RPMI7951 (cell line): ENCODE measurements at regions not wholly inside any gene's neighbourhood (a gene's known extent, or its start where the extent isn't known, plus 50 kb on each side); places are given as distances from the start of the nearest gene placed in this dataset.
"Not testable (repeated sequence)": the region's sequence is repeated elsewhere in the genome, so short reads cannot be mapped to it uniquely, and the experiment has no call there.

Experiments
- DNase-seq: peaks from one replicate; pipeline ENCODE4 v3.0.0-alpha.2; 2012; ENCODE audit warnings: low read depth

- no peak for DNase-seq
These were observed 322.2 kb downstream of the IRS1 start for GRCh38 chr2:226477221-226478108.

DNA sequence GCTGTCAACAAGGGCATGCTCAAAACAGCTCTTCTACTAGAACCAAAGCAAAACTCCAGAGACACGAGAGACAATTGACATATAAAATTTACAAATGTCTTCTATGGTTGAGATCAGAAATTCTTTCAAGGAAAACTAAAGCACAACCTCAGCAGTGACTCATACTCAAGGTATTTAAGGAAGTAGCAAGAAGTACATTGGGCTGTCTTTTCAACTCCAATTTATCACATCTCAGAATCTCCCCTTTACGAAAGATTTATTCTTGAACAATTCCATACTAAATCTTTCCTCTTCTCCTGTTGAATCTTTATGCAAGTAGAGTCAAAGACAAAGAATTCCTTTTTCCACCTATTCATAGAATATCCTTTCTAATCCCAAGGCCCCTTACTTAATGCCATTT, 324.0 kb downstream of the IRS1 start:
- peak; percentile 82 for DNase-seq

- no peak for DNase-seq
These were observed 325.5 kb downstream of the IRS1 start for GRCh38 chr2:226474131-226474530.

DNA sequence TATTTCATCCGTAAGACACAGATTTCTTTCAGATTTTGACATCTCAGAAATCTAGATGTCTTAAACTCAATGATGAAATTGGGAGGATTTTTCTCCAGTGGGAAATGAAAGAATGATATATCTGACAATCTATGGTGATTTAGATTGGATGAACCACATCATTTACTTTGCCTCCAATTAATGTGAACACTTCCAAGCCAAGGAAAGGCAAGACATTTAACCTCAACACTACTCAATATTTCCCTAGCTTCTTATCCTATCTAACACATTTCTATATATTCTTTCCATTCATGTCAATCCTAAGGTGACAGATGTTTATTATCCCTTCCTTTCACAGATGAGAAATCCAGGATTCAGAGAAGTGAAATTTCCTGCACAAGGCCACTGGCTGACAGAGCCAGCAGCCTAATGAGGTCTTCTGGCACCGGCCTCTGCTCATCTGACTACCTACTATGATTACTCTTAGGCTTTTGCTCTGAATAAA, 327.6 kb downstream of the IRS1 start:
- no peak for DNase-seq

DNA sequence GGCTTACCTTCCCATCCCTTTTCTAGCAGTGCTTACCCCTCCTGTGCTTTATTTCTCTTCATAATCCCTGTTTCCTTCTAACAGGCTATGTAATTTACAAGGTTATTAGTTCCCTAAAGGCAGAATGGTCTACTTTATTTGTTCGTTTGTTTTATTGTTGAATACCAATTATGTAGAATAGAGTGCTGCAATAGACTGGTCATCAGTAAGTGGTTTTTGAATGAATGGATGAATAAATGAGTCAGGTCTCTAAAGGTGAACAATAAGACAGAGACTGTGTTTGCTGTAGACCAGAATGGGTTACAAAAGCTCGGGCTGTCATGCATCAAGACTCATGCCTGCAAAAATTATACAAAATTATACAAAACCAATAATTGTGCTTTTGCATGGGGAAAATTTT, 332.0 kb downstream of the IRS1 start:
- DNase-seq = no peak

GRCh38 chr2:226467221-226467620, 332.4 kb downstream of the IRS1 start:
- DNase-seq = no peak

GRCh38 chr2:226466589-226466988, 333.0 kb downstream of the IRS1 start:
- no peak for DNase-seq

DNA sequence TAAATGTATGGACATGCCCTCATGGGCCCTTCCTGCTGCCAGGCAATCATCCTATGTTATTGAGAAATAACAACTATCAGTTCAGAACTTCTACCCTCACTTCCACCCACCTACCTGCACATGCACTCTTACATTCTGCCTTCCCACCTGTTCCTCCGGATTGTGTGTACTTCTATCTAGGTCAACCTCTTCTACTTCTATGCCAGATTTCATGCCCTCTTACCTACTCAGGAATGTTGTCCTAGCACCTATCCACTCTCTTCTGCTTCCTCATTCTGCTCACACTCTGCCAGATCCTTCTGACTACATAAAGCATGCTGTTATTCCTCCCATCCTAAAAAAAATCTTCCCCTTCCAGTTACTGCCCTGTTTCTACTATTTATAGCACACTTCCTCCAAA, 333.5 kb downstream of the IRS1 start:
- DNase-seq = no peak

DNA sequence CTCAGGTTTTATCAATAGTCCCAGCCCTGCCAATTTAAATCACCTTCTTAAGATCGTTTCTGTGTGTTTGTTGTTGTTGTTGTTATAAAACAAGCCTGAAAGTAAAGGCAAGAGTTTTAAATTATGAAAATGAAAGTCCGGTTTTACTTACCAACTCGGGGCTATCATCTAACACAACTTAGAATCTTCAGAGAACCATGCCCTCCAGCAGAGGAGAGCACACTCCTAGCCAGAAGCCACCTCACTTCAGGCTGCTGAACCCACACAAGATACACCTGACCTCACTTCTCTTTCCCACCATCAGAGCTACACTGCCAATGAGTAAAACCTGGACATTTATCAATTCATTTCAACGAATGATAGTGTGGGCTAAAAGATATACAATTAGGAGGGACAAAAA, 335.2 kb downstream of the IRS1 start:
- no peak for DNase-seq

- DNase-seq = no peak
These were observed 336.5 kb downstream of the IRS1 start for GRCh38 chr2:226463154-226463553.

DNA sequence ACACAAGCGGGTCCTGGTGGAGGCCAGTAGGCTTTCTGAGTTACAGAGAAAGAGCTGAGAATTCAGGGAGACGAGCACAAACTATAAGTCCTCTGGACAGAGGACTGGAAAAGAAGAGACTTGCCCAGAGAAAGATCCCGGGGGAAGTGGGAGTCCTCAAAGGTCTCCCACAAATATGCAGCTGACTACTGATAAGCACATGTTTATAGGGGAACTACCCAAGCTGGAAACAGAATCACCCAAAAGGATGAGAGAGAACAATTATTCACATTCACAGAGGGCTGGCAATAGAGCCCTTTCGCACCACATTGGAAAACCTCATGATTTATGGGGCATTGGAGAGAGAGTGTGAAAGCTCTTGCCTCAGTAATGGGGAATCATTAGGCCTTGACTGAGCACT, 337.6 kb downstream of the IRS1 start:
- peak; percentile 44 for DNase-seq

DNA sequence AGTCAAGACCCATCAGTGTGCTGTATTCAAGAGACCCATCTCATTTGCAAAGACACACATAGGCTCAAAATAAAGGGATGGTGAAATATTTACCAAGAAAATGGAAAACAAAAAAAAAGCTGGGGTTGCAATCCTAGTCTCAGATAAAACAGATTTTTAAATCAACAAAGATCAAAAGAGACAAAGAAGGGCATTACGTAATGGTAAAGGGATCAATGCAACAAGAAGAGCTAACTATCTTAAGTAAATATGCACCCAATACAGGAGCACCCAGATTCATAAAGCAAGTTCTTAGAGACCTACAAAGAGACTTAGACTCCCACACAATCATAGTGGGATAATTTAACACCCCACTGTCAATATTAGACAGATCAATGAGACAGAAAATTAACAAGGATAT, 343.5 kb downstream of the IRS1 start:
- not testable (repeated sequence) for DNase-seq

GRCh38 chr2:226452768-226453167, 346.9 kb downstream of the IRS1 start:
- DNase-seq = no peak

GRCh38 chr2:226451486-226451885, 348.1 kb downstream of the IRS1 start:
- no peak for DNase-seq

GRCh38 chr2:226450141-226450540, 349.5 kb downstream of the IRS1 start:
- no peak for DNase-seq

GRCh38 chr2:226447338-226448300, 352.0 kb downstream of the IRS1 start:
- peak; percentile 74 for DNase-seq

DNA sequence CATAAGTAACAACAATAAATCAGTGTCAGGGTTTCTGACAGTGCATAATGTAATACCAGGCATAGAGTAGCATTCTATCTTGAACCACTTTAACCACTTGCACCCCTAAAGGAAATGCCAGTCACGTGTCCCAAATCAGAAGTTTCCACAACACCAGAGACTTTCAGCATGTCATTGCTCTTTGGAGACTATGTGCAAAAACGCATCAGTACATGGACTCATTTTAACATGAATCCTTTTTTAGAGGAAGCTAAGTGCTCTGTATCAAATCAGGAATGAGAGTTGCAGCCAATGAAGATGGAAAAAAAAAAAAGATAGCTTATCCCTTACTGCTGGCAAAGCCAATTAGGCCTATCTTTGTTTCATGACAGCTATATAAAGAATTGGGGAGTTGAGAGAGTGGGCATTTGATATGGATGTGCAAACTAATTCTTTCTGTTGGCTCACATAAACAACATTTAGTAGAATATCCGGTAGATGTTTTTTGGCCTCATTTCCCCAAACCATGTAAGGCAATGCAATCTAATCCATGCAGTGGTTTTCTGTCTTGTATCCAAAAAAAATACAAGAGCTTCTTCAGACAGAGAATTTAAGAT, 353.1 kb downstream of the IRS1 start:
- DNase-seq = peak; percentile 89

- no peak for DNase-seq
These were observed 354.3 kb downstream of the IRS1 start for GRCh38 chr2:226445216-226445861.

DNA sequence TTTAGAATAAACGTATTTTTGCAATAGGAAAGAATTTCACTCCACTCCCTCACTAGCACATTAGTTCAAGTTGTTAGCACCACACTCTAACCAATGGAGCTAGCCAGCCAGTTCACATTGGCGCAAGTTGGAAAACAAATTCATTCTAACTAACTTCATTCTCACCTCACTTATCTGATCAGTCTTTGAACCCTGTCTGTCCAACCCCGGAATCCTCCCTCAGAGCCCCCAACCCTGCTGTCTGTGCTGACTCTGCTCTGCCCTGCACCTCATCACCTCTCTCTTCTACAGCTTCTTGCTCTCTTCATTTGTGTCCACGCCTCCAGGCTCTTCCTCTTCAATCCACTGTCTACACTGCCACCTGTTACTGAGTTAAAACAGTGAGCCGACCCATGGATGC, 356.5 kb downstream of the IRS1 start:
- no peak for DNase-seq

GRCh38 chr2:226440127-226440918, 359.3 kb downstream of the IRS1 start:
- peak; percentile 63 for DNase-seq

- peak; percentile 82 for DNase-seq
These were observed 360.3 kb downstream of the IRS1 start for GRCh38 chr2:226439337-226439736.
